ENCODE measurements at regions not wholly inside any gene's neighbourhood (a gene's known extent, or its start where the extent isn't known, plus 50 kb on each side); places are given as distances from the start of the nearest gene placed in this dataset.

- DNase-seq (ENCODE audit: low spot score): no peak
- H3K27ac Mint-ChIP-seq (ENCODE audit: unreplicated experiment): no peak overlapping the region
- H3K4me1 Mint-ChIP-seq (ENCODE audit: low read depth): no peaks in the 10 kb centered on the region
- TF ChIP-seq CTCF (IDR thresholded peaks at IDR 0.05): no peak
- H3K27me3 Mint-ChIP-seq (ENCODE audit: low read depth): peaks cover 2% of the 10 kb centered on the region
- peaks cover 13% of the 10 kb centered on the region for H3K36me3 Mint-ChIP-seq (ENCODE audit: low read depth)
- peaks cover 18% of the 10 kb centered on the region for H3K9me3 Mint-ChIP-seq (ENCODE audit: low read depth)
- no peak overlapping the region for H3K4me3 Mint-ChIP-seq (ENCODE audit: unreplicated experiment)
Observed at GRCh38 chr15:81604713-81605112, 230.7 kb upstream of the TMC3 start.

- TF ChIP-seq CTCF (IDR thresholded peaks at IDR 0.05): no peak
- Mint-ChIP-seq H3K4me1 (ENCODE audit: low read depth) (peaks cover 7% of the 10 kb centered on the region), H3K27me3 (ENCODE audit: low read depth) (no peaks in the 10 kb centered on the region), H3K36me3 (ENCODE audit: low read depth) (peaks cover 10% of the 10 kb centered on the region), H3K27ac (ENCODE audit: unreplicated experiment) (no peak overlapping the region), H3K9me3 (ENCODE audit: low read depth) (peaks cover 34% of the 10 kb centered on the region), H3K4me3 (ENCODE audit: unreplicated experiment) (no peak overlapping the region)
- DNase-seq (ENCODE audit: low spot score): no peak
Observed at GRCh38 chr15:81596159-81596865, 222.3 kb upstream of the TMC3 start.

- no peak for TF ChIP-seq CTCF (IDR thresholded peaks at IDR 0.05)
- H3K27me3 Mint-ChIP-seq (ENCODE audit: low read depth): no peaks in the 10 kb centered on the region
- peaks cover 7% of the 10 kb centered on the region for H3K4me1 Mint-ChIP-seq (ENCODE audit: low read depth)
- no peak for DNase-seq (ENCODE audit: low spot score)
- peaks cover 32% of the 10 kb centered on the region for H3K9me3 Mint-ChIP-seq (ENCODE audit: low read depth)
- H3K27ac Mint-ChIP-seq (ENCODE audit: unreplicated experiment): no peak overlapping the region
- H3K4me3 Mint-ChIP-seq (ENCODE audit: unreplicated experiment): no peak overlapping the region
- H3K36me3 Mint-ChIP-seq (ENCODE audit: low read depth): peaks cover 8% of the 10 kb centered on the region
Observed at GRCh38 chr15:81595752-81596151, 221.7 kb upstream of the TMC3 start.

GRCh38 chr15:81589671-81590070 lies 215.7 kb upstream of the TMC3 start:
- Mint-ChIP-seq H3K4me3 (ENCODE audit: unreplicated experiment) (no peak overlapping the region), H3K27me3 (ENCODE audit: low read depth) (no peaks in the 10 kb centered on the region), H3K27ac (ENCODE audit: unreplicated experiment) (no peak overlapping the region), H3K9me3 (ENCODE audit: low read depth) (peaks cover 10% of the 10 kb centered on the region), H3K36me3 (ENCODE audit: low read depth) (peaks cover 8% of the 10 kb centered on the region), H3K4me1 (ENCODE audit: low read depth) (no peaks in the 10 kb centered on the region)
- no peak for DNase-seq (ENCODE audit: low spot score)
- TF ChIP-seq CTCF (IDR thresholded peaks at IDR 0.05): no peak

- H3K4me3 Mint-ChIP-seq (ENCODE audit: unreplicated experiment): no peak overlapping the region
- DNase-seq (ENCODE audit: low spot score): no peak
- H3K27ac Mint-ChIP-seq (ENCODE audit: unreplicated experiment): no peak overlapping the region
- no peaks in the 10 kb centered on the region for H3K9me3 Mint-ChIP-seq (ENCODE audit: low read depth)
- H3K27me3 Mint-ChIP-seq (ENCODE audit: low read depth): peaks cover 10% of the 10 kb centered on the region
- no peaks in the 10 kb centered on the region for H3K36me3 Mint-ChIP-seq (ENCODE audit: low read depth)
- H3K4me1 Mint-ChIP-seq (ENCODE audit: low read depth): peaks cover 17% of the 10 kb centered on the region
- no peak for TF ChIP-seq CTCF (IDR thresholded peaks at IDR 0.05)
Observed at GRCh38 chr15:81575436-81576123, 201.6 kb upstream of the TMC3 start.

All from chondrocyte (in vitro differentiated cells).